ENCODE measurements at regions not wholly inside any gene's neighbourhood (a gene's known extent, or its start where the extent isn't known, plus 50 kb on each side); places are given as distances from the start of the nearest gene placed in this dataset.
A peak's percentile ranks its signal among the peaks of the same experiment; 100 is the strongest.

- Mint-ChIP-seq H3K4me1 (peaks cover 46% of the 10 kb centered on the region), H3K4me3 (no peak overlapping the region), H3K9me3 (no peaks in the 10 kb centered on the region), H3K36me3 (no peaks in the 10 kb centered on the region), H3K27me3 (no peaks in the 10 kb centered on the region), H3K27ac (peak overlapping the region; percentile 36)
- ATAC-seq: no peak
Observed at GRCh38 chr12:12019881-12020280, 50.9 kb upstream of the BCL2L14 start.

DNA sequence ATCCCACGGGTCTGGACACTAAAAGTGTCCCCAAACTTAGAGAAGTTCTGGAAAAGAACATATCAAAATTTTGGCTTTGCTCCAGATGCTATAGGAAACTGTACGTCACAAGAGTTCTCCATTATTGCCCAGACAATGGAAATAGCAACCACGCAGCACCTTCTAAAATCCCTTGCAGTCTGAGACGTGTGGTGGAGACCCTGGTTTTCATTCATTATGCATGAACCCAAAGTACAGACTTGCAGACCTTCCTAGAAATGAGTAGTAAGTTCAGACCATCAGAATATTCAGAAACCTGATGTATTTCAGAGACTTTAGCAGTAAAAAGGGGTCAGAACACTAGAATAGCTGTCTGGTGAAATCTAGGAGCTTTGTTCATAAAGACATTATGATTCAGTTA, 50.0 kb upstream of the BCL2L14 start:
- Mint-ChIP-seq H3K4me1 (peaks cover 55% of the 10 kb centered on the region), H3K9me3 (no peaks in the 10 kb centered on the region), H3K4me3 (no peak overlapping the region), H3K27ac (no peak overlapping the region), H3K27me3 (no peaks in the 10 kb centered on the region), H3K36me3 (peaks cover 1% of the 10 kb centered on the region)
- ATAC-seq: no peak

Measured in stimulated activated memory B cell treated with anti-CD40 and anti-IgM and Interleukin-4, amounts not matched to agents 10 μg/mL and 1 μg/mL and 100 μg/mL, for 72 hours (primary cell).